ENCODE measurements at regions not wholly inside any gene's neighbourhood (a gene's known extent, or its start where the extent isn't known, plus 50 kb on each side); places are given as distances from the start of the nearest gene placed in this dataset.
"Not testable (repeated sequence)": the region's sequence is repeated elsewhere in the genome, so short reads cannot be mapped to it uniquely, and the experiment has no call there.

DNA sequence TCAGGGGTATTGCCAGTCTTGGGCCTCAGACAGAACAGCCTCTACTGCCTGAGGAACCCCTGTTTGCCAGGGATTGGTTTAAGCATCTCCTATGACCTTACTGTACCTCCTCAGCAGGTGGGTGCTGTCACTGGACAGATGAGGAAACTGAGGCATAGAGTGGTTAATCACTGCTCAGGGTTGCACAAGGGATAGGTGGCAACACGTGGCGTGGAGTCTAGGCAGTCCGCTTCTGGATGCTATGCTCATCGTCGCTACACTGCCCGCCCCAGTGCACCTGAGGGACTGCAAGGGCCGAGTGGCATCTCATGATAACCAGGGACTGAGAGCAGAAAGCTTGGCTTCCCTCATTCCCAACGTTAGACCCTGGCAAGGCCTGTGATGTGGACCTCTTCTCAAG is 101.8 kb upstream of the SULF2 start:
- in situ Hi-C loops (cut with MboI; ENCODE audit: low sequenced_read_pairs, unreplicated experiment): no loop called here
- no peak for DNase-seq (ENCODE audit: low spot score)
- TF ChIP-seq, protein P1, sequence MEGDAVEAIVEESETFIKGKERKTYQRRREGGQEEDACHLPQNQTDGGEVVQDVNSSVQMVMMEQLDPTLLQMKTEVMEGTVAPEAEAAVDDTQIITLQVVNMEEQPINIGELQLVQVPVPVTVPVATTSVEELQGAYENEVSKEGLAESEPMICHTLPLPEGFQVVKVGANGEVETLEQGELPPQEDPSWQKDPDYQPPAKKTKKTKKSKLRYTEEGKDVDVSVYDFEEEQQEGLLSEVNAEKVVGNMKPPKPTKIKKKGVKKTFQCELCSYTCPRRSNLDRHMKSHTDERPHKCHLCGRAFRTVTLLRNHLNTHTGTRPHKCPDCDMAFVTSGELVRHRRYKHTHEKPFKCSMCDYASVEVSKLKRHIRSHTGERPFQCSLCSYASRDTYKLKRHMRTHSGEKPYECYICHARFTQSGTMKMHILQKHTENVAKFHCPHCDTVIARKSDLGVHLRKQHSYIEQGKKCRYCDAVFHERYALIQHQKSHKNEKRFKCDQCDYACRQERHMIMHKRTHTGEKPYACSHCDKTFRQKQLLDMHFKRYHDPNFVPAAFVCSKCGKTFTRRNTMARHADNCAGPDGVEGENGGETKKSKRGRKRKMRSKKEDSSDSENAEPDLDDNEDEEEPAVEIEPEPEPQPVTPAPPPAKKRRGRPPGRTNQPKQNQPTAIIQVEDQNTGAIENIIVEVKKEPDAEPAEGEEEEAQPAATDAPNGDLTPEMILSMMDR (IDR thresholded peaks at IDR 0.05; ENCODE audit: borderline replicate concordance, control extremely low read depth, extremely low read depth, insufficient read depth, missing control alignments): no peak

- in situ Hi-C loops (cut with MboI; ENCODE audit: low sequenced_read_pairs, unreplicated experiment): no loop called here
- TF ChIP-seq, protein P1 (IDR thresholded peaks at IDR 0.05; ENCODE audit: borderline replicate concordance, control extremely low read depth, extremely low read depth, insufficient read depth, missing control alignments): no peak
- no peak for DNase-seq (ENCODE audit: low spot score)
These were observed 101.3 kb upstream of the SULF2 start for GRCh38 chr20:47886454-47887041.

- in situ Hi-C loops (cut with MboI; ENCODE audit: low sequenced_read_pairs, unreplicated experiment): no loop called here
- no peak for DNase-seq (ENCODE audit: low spot score)
- TF ChIP-seq, protein P1 (IDR thresholded peaks at IDR 0.05; ENCODE audit: borderline replicate concordance, control extremely low read depth, extremely low read depth, insufficient read depth, missing control alignments): no peak
These were observed 100.7 kb upstream of the SULF2 start for GRCh38 chr20:47885909-47886453.

DNA sequence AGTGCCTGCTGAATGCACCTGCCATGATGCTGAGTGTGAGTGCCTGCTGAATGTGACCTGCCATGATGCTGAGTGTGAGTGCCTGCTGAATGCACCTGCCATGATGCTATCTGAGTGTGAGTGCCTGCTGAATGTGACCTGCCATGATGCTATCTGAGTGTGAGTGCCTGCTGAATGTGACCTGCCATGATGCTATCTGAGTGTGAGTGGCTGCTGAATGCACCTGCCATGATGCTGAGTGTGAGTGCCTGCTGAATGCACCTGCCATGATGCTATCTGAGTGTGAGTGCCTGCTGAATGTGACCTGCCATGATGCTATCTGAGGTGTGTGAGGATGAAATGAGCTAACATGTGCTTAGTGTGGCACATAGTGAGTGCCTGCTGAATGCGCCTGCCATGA is 98.7 kb upstream of the SULF2 start:
- DNase-seq (ENCODE audit: low spot score); in situ Hi-C loops (cut with MboI; ENCODE audit: low sequenced_read_pairs, unreplicated experiment): not testable (repeated sequence)

GRCh38 chr20:47883186-47883585 is 97.9 kb upstream of the SULF2 start:
- in situ Hi-C loops (cut with MboI; ENCODE audit: low sequenced_read_pairs, unreplicated experiment): no loop called here
- TF ChIP-seq, protein P1 (IDR thresholded peaks at IDR 0.05; ENCODE audit: borderline replicate concordance, control extremely low read depth, extremely low read depth, insufficient read depth, missing control alignments): no peak
- DNase-seq (ENCODE audit: low spot score): no peak

- in situ Hi-C loops (cut with MboI; ENCODE audit: low sequenced_read_pairs, unreplicated experiment): no loop called here
- no peak for DNase-seq (ENCODE audit: low spot score)
- TF ChIP-seq, protein P1 (IDR thresholded peaks at IDR 0.05; ENCODE audit: borderline replicate concordance, control extremely low read depth, extremely low read depth, insufficient read depth, missing control alignments): no peak
These were observed 94.5 kb upstream of the SULF2 start for GRCh38 chr20:47879771-47880170.

GRCh38 chr20:47878601-47879027 is 93.3 kb upstream of the SULF2 start:
- TF ChIP-seq, protein P1 (IDR thresholded peaks at IDR 0.05; ENCODE audit: borderline replicate concordance, control extremely low read depth, extremely low read depth, insufficient read depth, missing control alignments): no peak
- in situ Hi-C loops (cut with MboI; ENCODE audit: low sequenced_read_pairs, unreplicated experiment): no loop called here
- no peak for DNase-seq (ENCODE audit: low spot score)
